Dermis microvascular lymphatic vessel endothelial cell (primary cell): ENCODE measurements at regions not wholly inside any gene's neighbourhood (a gene's known extent, or its start where the extent isn't known, plus 50 kb on each side); places are given as distances from the start of the nearest gene placed in this dataset.

Experiments used
- DNase-seq, 2 donors: peaks; one replicate each; pipeline versions ENCODE4 v3.0.0 to v3.0.0-alpha.2; 2010; ENCODE audit warnings: low read depth in 2 of 2

GRCh38 chr5:125316915-125317535, 570.6 kb upstream of the ZNF608 start:
- DNase-seq = no peak

GRCh38 chr5:125317536-125317995, 571.1 kb upstream of the ZNF608 start:
- DNase-seq = no peak

GRCh38 chr5:125321654-125322053, 575.2 kb upstream of the ZNF608 start:
- no peak for DNase-seq

GRCh38 chr5:125323613-125324012, 577.2 kb upstream of the ZNF608 start:
- DNase-seq = no peak

- DNase-seq = no peak
These were observed 579.2 kb upstream of the ZNF608 start for GRCh38 chr5:125325488-125326149.

GRCh38 chr5:125326150-125326510, 579.7 kb upstream of the ZNF608 start:
- peak; percentile 72 to 93 for DNase-seq

GRCh38 chr5:125327676-125328075, 581.2 kb upstream of the ZNF608 start:
- no peak for DNase-seq

GRCh38 chr5:125331987-125332598, 585.7 kb upstream of the ZNF608 start:
- DNase-seq = no peak

GRCh38 chr5:125333416-125333815, 587.0 kb upstream of the ZNF608 start:
- no peak for DNase-seq

- no peak for DNase-seq
These were observed 590.0 kb upstream of the ZNF608 start for GRCh38 chr5:125336401-125336800.

GRCh38 chr5:125337294-125337693, 590.9 kb upstream of the ZNF608 start:
- no peak for DNase-seq

- no peak for DNase-seq
These were observed 592.2 kb upstream of the ZNF608 start for GRCh38 chr5:125338440-125339174.

- DNase-seq = no peak
These were observed 595.0 kb upstream of the ZNF608 start for GRCh38 chr5:125341436-125341835.

- no peak for DNase-seq
These were observed 596.6 kb upstream of the ZNF608 start for GRCh38 chr5:125343015-125343414.

GRCh38 chr5:125346316-125346715, 599.9 kb upstream of the ZNF608 start:
- DNase-seq = no peak

GRCh38 chr5:125348221-125348692, 601.8 kb upstream of the ZNF608 start:
- no peak for DNase-seq

- peak; percentile 4 to 39 for DNase-seq
These were observed 602.7 kb upstream of the ZNF608 start for GRCh38 chr5:125348936-125349831.

- DNase-seq = no peak
These were observed 611.2 kb upstream of the ZNF608 start for GRCh38 chr5:125357660-125358059.

GRCh38 chr5:125365747-125366146, 619.3 kb upstream of the ZNF608 start:
- no peak for DNase-seq

GRCh38 chr5:125367702-125368101, 621.3 kb upstream of the ZNF608 start:
- DNase-seq = no peak
